SIG-M5 treated with dmso at 0.1 percent for 504 hours (cell line): ENCODE measurements at regions not wholly inside any gene's neighbourhood (a gene's known extent, or its start where the extent isn't known, plus 50 kb on each side); places are given as distances from the start of the nearest gene placed in this dataset.

Experiments used
- DNase-seq: peaks from one replicate; lab custom pipeline; 2025; ENCODE audit not compliant: unreplicated experiment; lab: John Stamatoyannopoulos, UW

- no peak for DNase-seq
These were observed 193.2 kb downstream of the TM2D1 start for GRCh38 chr1:61531716-61532115.

GRCh38 chr1:61523893-61524605, 200.9 kb downstream of the TM2D1 start:
- DNase-seq, result no peak

GRCh38 chr1:61523229-61523628, 201.7 kb downstream of the TM2D1 start:
- peak; percentile 3 for DNase-seq

GRCh38 chr1:61520401-61520800, 204.5 kb downstream of the TM2D1 start:
- peak; percentile 46 for DNase-seq

- peak; percentile 12 for DNase-seq
These were observed 205.3 kb downstream of the TM2D1 start for GRCh38 chr1:61519631-61520030.

- DNase-seq, result no peak
These were observed 206.1 kb downstream of the TM2D1 start for GRCh38 chr1:61518670-61519400.

GRCh38 chr1:61517345-61517744, 207.6 kb downstream of the TM2D1 start:
- no peak for DNase-seq

- no peak for DNase-seq
These were observed 209.8 kb downstream of the TM2D1 start for GRCh38 chr1:61515096-61515495.
